ENCODE measurements at regions not wholly inside any gene's neighbourhood (a gene's known extent, or its start where the extent isn't known, plus 50 kb on each side); places are given as distances from the start of the nearest gene placed in this dataset.

- H3K18ac ChIP-seq (ENCODE audit: low read length): no peak overlapping the region
- no peak overlapping the region for H3K4me3 ChIP-seq (ENCODE audit: low read depth, low read length)
- no peaks in the 10 kb centered on the region for H3K27me3 ChIP-seq (ENCODE audit: insufficient read depth, low read length)
- no peak overlapping the region for H2BK5ac ChIP-seq (ENCODE audit: low read depth, low read length, poor library complexity)
- peaks cover 13% of the 10 kb centered on the region for H3K79me1 ChIP-seq (ENCODE audit: low read length)
- peak; percentile 64 to 67 for DNase-seq
- no peak overlapping the region for H3K4me2 ChIP-seq (ENCODE audit: low read length)
- H3K23ac ChIP-seq (ENCODE audit: low read length): no peak overlapping the region
- no peak overlapping the region for H2AFZ ChIP-seq (ENCODE audit: insufficient read depth, low read length, poor library complexity)
- no peak overlapping the region for H3K27ac ChIP-seq (ENCODE audit: low read depth, low read length)
- H2BK120ac ChIP-seq (ENCODE audit: insufficient read depth, low read length, poor library complexity): peak overlapping the region; percentile 16
- H4K91ac ChIP-seq (ENCODE audit: low read depth, low read length): no peak overlapping the region
- no peak overlapping the region for H4K12ac ChIP-seq (ENCODE audit: low read depth, low read length)
- no CpG with 5 or more reads among the region's 14 CpGs for WGBS (ENCODE audit: extremely low coverage, insufficient coverage, insufficient read length)
- H3K9me3 ChIP-seq (ENCODE audit: insufficient read depth, low read depth, low read length): no peaks in the 10 kb centered on the region
- no peak overlapping the region for H3K14ac ChIP-seq (ENCODE audit: low read length)
- H3K9ac ChIP-seq (ENCODE audit: low read length): no peak overlapping the region
- H3K79me2 ChIP-seq (ENCODE audit: control insufficient read depth, insufficient read depth, low read length, poor library complexity): peaks cover 3% of the 10 kb centered on the region
- H3K4ac ChIP-seq (ENCODE audit: low read depth, low read length): no peak overlapping the region
- no peak overlapping the region for H2BK12ac ChIP-seq (ENCODE audit: low read length)
- H3K36me3 ChIP-seq (ENCODE audit: control insufficient read depth in 1 of 2, insufficient read depth in 2 of 2, low read length in 2 of 2): no peaks in the 10 kb centered on the region
- no peak overlapping the region for H4K8ac ChIP-seq (ENCODE audit: low read depth, low read length)
- H3K4me1 ChIP-seq (ENCODE audit: control insufficient read depth in 1 of 2, insufficient read depth in 2 of 2, low read length in 2 of 2): peaks cover 21 to 28% of the 10 kb centered on the region in 2 experiments
- H2AK5ac ChIP-seq (ENCODE audit: low read length): no peak overlapping the region
Measured at GRCh38 chr1:234533975-234534876, 55.2 kb upstream of the TARBP1 start.

- H3K4me1 ChIP-seq (ENCODE audit: control insufficient read depth in 1 of 2, insufficient read depth in 2 of 2, low read length in 2 of 2): peaks cover 15 to 23% of the 10 kb centered on the region in 2 experiments
- H4K8ac ChIP-seq (ENCODE audit: low read depth, low read length): no peak overlapping the region
- peaks cover 3% of the 10 kb centered on the region for H3K79me2 ChIP-seq (ENCODE audit: control insufficient read depth, insufficient read depth, low read length, poor library complexity)
- no peak overlapping the region for H3K14ac ChIP-seq (ENCODE audit: low read length)
- H3K4ac ChIP-seq (ENCODE audit: low read depth, low read length): no peak overlapping the region
- no peak overlapping the region for H3K4me2 ChIP-seq (ENCODE audit: low read length)
- no peaks in the 10 kb centered on the region for H3K27me3 ChIP-seq (ENCODE audit: insufficient read depth, low read length)
- no peak overlapping the region for H3K4me3 ChIP-seq (ENCODE audit: low read depth, low read length)
- no peak overlapping the region for H4K12ac ChIP-seq (ENCODE audit: low read depth, low read length)
- no CpG with 5 or more reads among the region's 12 CpGs for WGBS (ENCODE audit: extremely low coverage, insufficient coverage, insufficient read length)
- no peak overlapping the region for H2BK12ac ChIP-seq (ENCODE audit: low read length)
- H2AK5ac ChIP-seq (ENCODE audit: low read length): no peak overlapping the region
- H4K91ac ChIP-seq (ENCODE audit: low read depth, low read length): no peak overlapping the region
- H3K27ac ChIP-seq (ENCODE audit: low read depth, low read length): no peak overlapping the region
- no peak overlapping the region for H2BK5ac ChIP-seq (ENCODE audit: low read depth, low read length, poor library complexity)
- peak; percentile 39 to 62 for DNase-seq
- no peak overlapping the region for H2AFZ ChIP-seq (ENCODE audit: insufficient read depth, low read length, poor library complexity)
- no peaks in the 10 kb centered on the region for H3K9me3 ChIP-seq (ENCODE audit: insufficient read depth, low read depth, low read length)
- H2BK120ac ChIP-seq (ENCODE audit: insufficient read depth, low read length, poor library complexity): no peak overlapping the region
- H3K79me1 ChIP-seq (ENCODE audit: low read length): peaks cover 9% of the 10 kb centered on the region
- no peak overlapping the region for H3K9ac ChIP-seq (ENCODE audit: low read length)
- H3K23ac ChIP-seq (ENCODE audit: low read length): no peak overlapping the region
- no peaks in the 10 kb centered on the region for H3K36me3 ChIP-seq (ENCODE audit: control insufficient read depth in 1 of 2, insufficient read depth in 2 of 2, low read length in 2 of 2)
- H3K18ac ChIP-seq (ENCODE audit: low read length): no peak overlapping the region
Measured at GRCh38 chr1:234533034-234533891, 54.3 kb upstream of the TARBP1 start.

- no peak overlapping the region for H2AFZ ChIP-seq (ENCODE audit: insufficient read depth, low read length, poor library complexity)
Measured at GRCh38 chr1:234532503-234532922, 53.5 kb upstream of the TARBP1 start.

GRCh38 chr1:234531151-234531635 lies 52.2 kb upstream of the TARBP1 start:
- Histone ChIP-seq H3K27ac (ENCODE audit: low read depth, low read length) (peak overlapping the region; percentile 68), H3K18ac (ENCODE audit: low read length) (peak overlapping the region; percentile 43), H2AFZ (ENCODE audit: insufficient read depth, low read length, poor library complexity) (peak overlapping the region; percentile 80), H3K9me3 (ENCODE audit: insufficient read depth, low read depth, low read length) (no peaks in the 10 kb centered on the region), H3K36me3 (ENCODE audit: control insufficient read depth in 1 of 2, insufficient read depth in 2 of 2, low read length in 2 of 2) (no peaks in the 10 kb centered on the region), H3K23ac (ENCODE audit: low read length) (no peak overlapping the region), H3K4me3 (ENCODE audit: low read depth, low read length) (no peak overlapping the region), H4K8ac (ENCODE audit: low read depth, low read length) (peak overlapping the region; percentile 91), H2BK5ac (ENCODE audit: low read depth, low read length, poor library complexity) (peak overlapping the region; percentile 75), H2AK5ac (ENCODE audit: low read length) (peak overlapping the region; percentile 7), H3K79me2 (ENCODE audit: control insufficient read depth, insufficient read depth, low read length, poor library complexity) (peaks cover 3% of the 10 kb centered on the region), H4K91ac (ENCODE audit: low read depth, low read length) (peak overlapping the region; percentile 96), H3K9ac (ENCODE audit: low read length) (no peak overlapping the region), H3K4me1 (ENCODE audit: control insufficient read depth in 1 of 2, insufficient read depth in 2 of 2, low read length in 2 of 2) (peaks cover 14 to 19% of the 10 kb centered on the region in 2 experiments), H2BK120ac (ENCODE audit: insufficient read depth, low read length, poor library complexity) (peak overlapping the region; percentile 86), H2BK12ac (ENCODE audit: low read length) (peak overlapping the region; percentile 83), H3K79me1 (ENCODE audit: low read length) (peaks cover 8% of the 10 kb centered on the region), H3K27me3 (ENCODE audit: insufficient read depth, low read length) (no peaks in the 10 kb centered on the region), H3K14ac (ENCODE audit: low read length) (peak overlapping the region; percentile 80), H4K12ac (ENCODE audit: low read depth, low read length) (peak overlapping the region; percentile 67), H3K4ac (ENCODE audit: low read depth, low read length) (peak overlapping the region; percentile 45), H3K4me2 (ENCODE audit: low read length) (no peak overlapping the region)
- peak; percentile 98 to 99 for DNase-seq
- WGBS (ENCODE audit: extremely low coverage, insufficient coverage, insufficient read length): no CpG with 5 or more reads among the region's 20 CpGs

More at GRCh38 chr1:234532503-234532922, 53.5 kb upstream of the TARBP1 start:
- Histone ChIP-seq H3K27ac (ENCODE audit: low read depth, low read length) (no peak overlapping the region), H3K14ac (ENCODE audit: low read length) (no peak overlapping the region), H3K18ac (ENCODE audit: low read length) (no peak overlapping the region), H3K9me3 (ENCODE audit: insufficient read depth, low read depth, low read length) (no peaks in the 10 kb centered on the region), H3K23ac (ENCODE audit: low read length) (no peak overlapping the region), H3K27me3 (ENCODE audit: insufficient read depth, low read length) (no peaks in the 10 kb centered on the region), H3K79me2 (ENCODE audit: control insufficient read depth, insufficient read depth, low read length, poor library complexity) (peaks cover 3% of the 10 kb centered on the region), H3K79me1 (ENCODE audit: low read length) (peaks cover 8% of the 10 kb centered on the region), H3K36me3 (ENCODE audit: control insufficient read depth in 1 of 2, insufficient read depth in 2 of 2, low read length in 2 of 2) (no peaks in the 10 kb centered on the region), H4K12ac (ENCODE audit: low read depth, low read length) (no peak overlapping the region), H3K4ac (ENCODE audit: low read depth, low read length) (no peak overlapping the region), H2BK12ac (ENCODE audit: low read length) (no peak overlapping the region), H4K91ac (ENCODE audit: low read depth, low read length) (no peak overlapping the region), H3K4me2 (ENCODE audit: low read length) (no peak overlapping the region), H3K4me3 (ENCODE audit: low read depth, low read length) (no peak overlapping the region), H2BK120ac (ENCODE audit: insufficient read depth, low read length, poor library complexity) (no peak overlapping the region), H3K9ac (ENCODE audit: low read length) (no peak overlapping the region), H2AK5ac (ENCODE audit: low read length) (no peak overlapping the region), H4K8ac (ENCODE audit: low read depth, low read length) (no peak overlapping the region), H2BK5ac (ENCODE audit: low read depth, low read length, poor library complexity) (no peak overlapping the region), H3K4me1 (ENCODE audit: control insufficient read depth in 1 of 2, insufficient read depth in 2 of 2, low read length in 2 of 2) (peaks cover 14 to 19% of the 10 kb centered on the region in 2 experiments)
- no CpG with 5 or more reads among the region's 7 CpGs for WGBS (ENCODE audit: extremely low coverage, insufficient coverage, insufficient read length)
- DNase-seq: peak; percentile 35 to 64

Data from trophoblast cell (in vitro differentiated cells and primary cell).